SK-N-SH (cell line): ENCODE measurements at regions not wholly inside any gene's neighbourhood (a gene's known extent, or its start where the extent isn't known, plus 50 kb on each side); places are given as distances from the start of the nearest gene placed in this dataset.
A peak's percentile ranks its signal among the peaks of the same experiment; 100 is the strongest.

Experiments
- CTCF ChIA-PET: fragments of 300-600, 350-600 bp; formaldehyde crosslinking; extraction: SDS; loops from one replicate; lab custom pipeline; 2021; lab: Yijun Ruan, JAX
- POLR2A ChIA-PET: fragments of 350-600 bp; sonication (Branson Sonifier 250); formaldehyde crosslinking; extraction: SDS; loops from one replicate; lab custom pipeline; 2020; ENCODE audit warnings: antibody characterized with exemption, inconsistent platforms; lab: Yijun Ruan, JAX
- DNase-seq: peaks from one replicate; pipeline ENCODE4 v3.0.0; 2012
- H2AFZ ChIP-seq: fragments of 200-600 bp; sonication (generic); 2 replicates; pipeline ENCODE4 v1.8.1; 2016; ENCODE audit warnings: antibody characterized with exemption, mild to moderate bottlenecking, low read depth
- H3F3A ChIP-seq: fragments of 200-600 bp; sonication (generic); replicated peaks from 2 replicates; pipeline ENCODE3; 2016; ENCODE audit warnings: antibody characterized with exemption, mild to moderate bottlenecking; ENCODE audit not compliant: insufficient read depth
- H3K27ac ChIP-seq, 2 experiments: fragments of 200-500 bp in 1 of 2; fragments of 200-600 bp in 1 of 2; sonication (Bioruptor generic) in 1 of 2; sonication (generic), shearing (Covaris generic) in 1 of 2; 2 replicates each; pipeline versions ENCODE4 v1.5.1 to v1.6.1; 2014 to 2016; ENCODE audit warnings: low read depth in 2 of 2, inconsistent platforms in 1 of 2, low read length in 1 of 2, mild to moderate bottlenecking in 1 of 2, mixed read lengths in 1 of 2
- H3K27me3 ChIP-seq: fragments of 200-600 bp; sonication (generic), shearing (Covaris generic); 2 replicates; pipeline ENCODE4 v1.6.1; 2016; ENCODE audit warnings: mixed run types; ENCODE audit not compliant: insufficient read depth
- H3K36me3 ChIP-seq, 2 experiments: fragments of 200-500 bp in 1 of 2; fragments of 200-600 bp in 1 of 2; sonication (Bioruptor generic) in 1 of 2; sonication (generic) in 1 of 2; replicated peaks in 1 of 2; 2 replicates each; pipeline versions ENCODE3 to v1.5.1; 2014 to 2016; ENCODE audit warnings: low read length in 1 of 2, mild to moderate bottlenecking in 1 of 2; ENCODE audit not compliant: insufficient read depth in 2 of 2, control insufficient read depth in 1 of 2
- H3K4me1 ChIP-seq, 2 experiments: fragments of 200-500 bp in 1 of 2; fragments of 200-600 bp in 1 of 2; sonication (Bioruptor generic) in 1 of 2; sonication (generic), shearing (Covaris generic) in 1 of 2; 2 replicates each; pipeline versions ENCODE4 v1.5.1 to v1.6.1; 2014 to 2016; ENCODE audit warnings: low read depth in 1 of 2, low read length in 1 of 2, mixed run types in 1 of 2; ENCODE audit not compliant: insufficient read depth in 2 of 2, control insufficient read depth in 1 of 2
- H3K4me2 ChIP-seq: fragments of 200-600 bp; sonication (generic), shearing (Covaris generic); 2 replicates; pipeline ENCODE4 v1.6.1; 2017; ENCODE audit warnings: mixed run types
- H3K4me3 ChIP-seq, 2 experiments: fragments of 200-500 bp in 1 of 2; fragments of 200-600 bp in 1 of 2; sonication (Bioruptor generic) in 1 of 2; sonication (generic), shearing (Covaris generic) in 1 of 2; 2 replicates each; pipeline versions ENCODE4 v1.5.1 to v1.8.1; 2014 to 2016; ENCODE audit warnings: low read depth in 2 of 2, inconsistent platforms in 1 of 2, low read length in 1 of 2, mild to moderate bottlenecking in 1 of 2, mixed read lengths in 1 of 2, moderate library complexity in 1 of 2
- H3K79me2 ChIP-seq: fragments of 200-600 bp; sonication (generic); 2 replicates; pipeline ENCODE4 v1.8.1; 2017; ENCODE audit warnings: mild to moderate bottlenecking; ENCODE audit not compliant: insufficient read depth
- H3K9ac ChIP-seq: fragments of 200-600 bp; sonication (generic); 2 replicates; pipeline ENCODE4 v1.6.1; 2017; ENCODE audit warnings: mixed run types
- H3K9me2 ChIP-seq: fragments of 200-600 bp; sonication (generic); 2 replicates; pipeline ENCODE4 v1.6.1; 2017; ENCODE audit warnings: mixed run types
- H3K9me3 ChIP-seq: fragments of 200-600 bp; sonication (generic); 2 replicates; pipeline ENCODE4 v1.6.1; 2017; ENCODE audit warnings: mixed run types, mild to moderate bottlenecking, moderate library complexity
- H4K20me1 ChIP-seq: fragments of 200-600 bp; sonication (generic); 2 replicates; pipeline ENCODE4 v1.6.1; 2017; ENCODE audit warnings: mild to moderate bottlenecking, mixed run types; ENCODE audit not compliant: insufficient read depth
- CHD2 ChIP-seq: fragments of 150-350 bp; IDR thresholded peaks from 2 replicates; pipeline ENCODE4 v1.6.1; 2018; ENCODE audit warnings: low read length; ENCODE audit not compliant: partially characterized antibody
- EP300 ChIP-seq, 2 experiments: IDR thresholded peaks; 2 replicates each; pipeline versions ENCODE4 v1.4.0 to v1.6.1; 2012; ENCODE audit warnings: borderline replicate concordance in 1 of 2, low read depth in 1 of 2, low read length in 1 of 2
- EZH2phosphoT487 ChIP-seq: fragments of 200-600 bp; sonication (generic); IDR thresholded peaks from 2 replicates; pipeline ENCODE4 v1.6.1; 2017; ENCODE audit warnings: low read depth, mixed run types, mild to moderate bottlenecking, antibody characterized with exemption, moderate library complexity, borderline replicate concordance
- FOXJ3 ChIP-seq: sonication (generic); formaldehyde crosslinking; IDR thresholded peaks from 2 replicates; pipeline ENCODE4 v1.5.1; 2020; ENCODE audit warnings: mild to moderate bottlenecking, missing genetic modification reagents
- GATA2 ChIP-seq: sonication (generic); formaldehyde crosslinking; IDR thresholded peaks from 2 replicates; pipeline ENCODE4 v1.5.0; 2020; ENCODE audit warnings: mild to moderate bottlenecking, missing genetic modification reagents
- MEF2A ChIP-seq: IDR thresholded peaks from 2 replicates; pipeline ENCODE4 v1.4.0; 2012; ENCODE audit warnings: low read depth, borderline replicate concordance
- MXI1 ChIP-seq: IDR thresholded peaks from 2 replicates; pipeline ENCODE4 v1.6.1; 2012; ENCODE audit warnings: mild to moderate bottlenecking, low read depth, low read length, improper control_type of control experiment
- POLR2AphosphoS5 ChIP-seq: IDR thresholded peaks from 2 replicates; pipeline ENCODE4 v1.6.1; 2012; ENCODE audit warnings: low read depth, low read length
- RAD21 ChIP-seq: IDR thresholded peaks from 2 replicates; pipeline ENCODE4 v1.6.1; 2012; ENCODE audit warnings: mild to moderate bottlenecking, low read length
- RCOR1 ChIP-seq: fragments of 150-350 bp; IDR thresholded peaks from 2 replicates; pipeline ENCODE4 v1.6.1; 2017; ENCODE audit warnings: antibody characterized with exemption, low read length
- SMC3 ChIP-seq: IDR thresholded peaks from 2 replicates; pipeline ENCODE4 v1.6.1; 2012; ENCODE audit warnings: low read depth, low read length, improper control_type of control experiment
- TEAD4 ChIP-seq: IDR thresholded peaks from 2 replicates; pipeline ENCODE4 v1.4.0; 2012; ENCODE audit warnings: mild to moderate bottlenecking, borderline replicate concordance; ENCODE audit not compliant: insufficient read depth
- YY1 ChIP-seq: IDR thresholded peaks from 2 replicates; pipeline ENCODE4 v1.4.0; 2012; ENCODE audit warnings: low read depth, mild to moderate bottlenecking
- WGBS: methylation state at CpG from one replicate; pipeline ENCODE4 v1.1.6; 2017; ENCODE audit warnings: low lambda C conversion rate; 5-methylcytosine and 5-hydroxymethylcytosine counted together
- TF ChIP-seq, protein P1 (sequence below): IDR thresholded peaks from 2 replicates; pipeline ENCODE4 v1.4.0; 2012; ENCODE audit warnings: low read depth
- TF ChIP-seq, protein P2 (sequence below): IDR thresholded peaks from 2 replicates; pipeline ENCODE4 v1.4.0; 2012; ENCODE audit warnings: low read depth, borderline replicate concordance
- TF ChIP-seq, protein P3 (sequence below): fragments of 150-350 bp; IDR thresholded peaks from 2 replicates; pipeline ENCODE4 v1.6.1; 2016; ENCODE audit warnings: mild to moderate bottlenecking, low read depth, low read length
- TF ChIP-seq, protein P4 (sequence below): IDR thresholded peaks from 2 replicates; pipeline ENCODE4; 2012
- TF ChIP-seq, protein P5 (sequence below): fragments of 200-600 bp; sonication (generic); IDR thresholded peaks from 2 replicates; pipeline ENCODE4 v1.6.1; 2017; ENCODE audit warnings: antibody characterized with exemption, mild to moderate bottlenecking, moderate library complexity

DNA sequence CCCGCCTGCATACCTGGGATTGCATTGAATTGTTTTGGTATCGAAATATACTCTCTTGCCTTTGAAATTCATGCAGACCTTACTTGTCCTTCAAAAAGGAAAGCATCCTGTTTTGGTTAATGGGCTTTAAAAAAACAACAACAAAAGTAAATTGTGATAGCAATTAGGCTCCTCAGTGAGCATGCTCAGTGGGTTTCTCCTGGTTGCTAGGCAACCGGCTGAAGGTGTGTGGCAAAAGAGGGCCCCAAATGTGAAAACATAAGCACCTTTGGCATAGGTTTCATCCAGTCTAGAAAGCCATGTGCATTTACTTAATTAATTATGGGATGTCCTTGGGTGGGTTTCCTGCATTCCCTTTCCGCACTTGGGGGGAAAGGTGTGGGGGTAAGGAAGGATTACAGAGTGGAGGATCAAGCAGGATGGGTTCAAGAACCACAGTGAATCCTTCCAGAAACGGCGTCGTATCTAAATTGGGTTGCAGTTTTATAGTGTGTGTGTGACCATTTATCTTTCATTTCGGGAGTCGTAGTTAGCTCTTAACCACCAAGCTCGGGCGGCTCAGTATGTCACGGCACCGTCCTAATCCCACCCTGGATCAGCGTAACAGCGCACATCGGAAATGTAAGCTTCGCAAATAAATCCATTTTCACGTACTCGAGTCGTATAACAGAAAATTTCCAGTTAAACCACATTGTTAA lies 274.9 kb upstream of the TCF4 start:
- H3K27me3 ChIP-seq = no peaks in the 10 kb centered on the region
- H3K36me3 ChIP-seq = no peaks in the 10 kb centered on the region
- H3F3A ChIP-seq = no peaks in the 10 kb centered on the region
- no peak overlapping the region for H2AFZ ChIP-seq
- POLR2A ChIA-PET = no interaction called here
- TF ChIP-seq MXI1 (no peak), GATA2 (CRISPR knock-in tag) (no peak), CHD2 (no peak), SMC3 (no peak), EP300 (IDR thresholded peaks at IDR 0.05; ENCODE audit: borderline replicate concordance in 1 of 2, low read depth in 1 of 2, low read length in 1 of 2) (no peak), RAD21 (no peak), MEF2A (no peak), RCOR1 (no peak), YY1 (no peak), FOXJ3 (CRISPR knock-in tag) (no peak), POLR2AphosphoS5 (no peak), TEAD4 (no peak), EZH2phosphoT487 (no peak)
- TF ChIP-seq, protein P1, sequence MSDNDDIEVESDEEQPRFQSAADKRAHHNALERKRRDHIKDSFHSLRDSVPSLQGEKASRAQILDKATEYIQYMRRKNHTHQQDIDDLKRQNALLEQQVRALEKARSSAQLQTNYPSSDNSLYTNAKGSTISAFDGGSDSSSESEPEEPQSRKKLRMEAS = no peak
- TF ChIP-seq, protein P2, sequence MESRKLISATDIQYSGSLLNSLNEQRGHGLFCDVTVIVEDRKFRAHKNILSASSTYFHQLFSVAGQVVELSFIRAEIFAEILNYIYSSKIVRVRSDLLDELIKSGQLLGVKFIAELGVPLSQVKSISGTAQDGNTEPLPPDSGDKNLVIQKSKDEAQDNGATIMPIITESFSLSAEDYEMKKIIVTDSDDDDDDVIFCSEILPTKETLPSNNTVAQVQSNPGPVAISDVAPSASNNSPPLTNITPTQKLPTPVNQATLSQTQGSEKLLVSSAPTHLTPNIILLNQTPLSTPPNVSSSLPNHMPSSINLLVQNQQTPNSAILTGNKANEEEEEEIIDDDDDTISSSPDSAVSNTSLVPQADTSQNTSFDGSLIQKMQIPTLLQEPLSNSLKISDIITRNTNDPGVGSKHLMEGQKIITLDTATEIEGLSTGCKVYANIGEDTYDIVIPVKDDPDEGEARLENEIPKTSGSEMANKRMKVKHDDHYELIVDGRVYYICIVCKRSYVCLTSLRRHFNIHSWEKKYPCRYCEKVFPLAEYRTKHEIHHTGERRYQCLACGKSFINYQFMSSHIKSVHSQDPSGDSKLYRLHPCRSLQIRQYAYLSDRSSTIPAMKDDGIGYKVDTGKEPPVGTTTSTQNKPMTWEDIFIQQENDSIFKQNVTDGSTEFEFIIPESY = no peak
- TF ChIP-seq, protein P3, sequence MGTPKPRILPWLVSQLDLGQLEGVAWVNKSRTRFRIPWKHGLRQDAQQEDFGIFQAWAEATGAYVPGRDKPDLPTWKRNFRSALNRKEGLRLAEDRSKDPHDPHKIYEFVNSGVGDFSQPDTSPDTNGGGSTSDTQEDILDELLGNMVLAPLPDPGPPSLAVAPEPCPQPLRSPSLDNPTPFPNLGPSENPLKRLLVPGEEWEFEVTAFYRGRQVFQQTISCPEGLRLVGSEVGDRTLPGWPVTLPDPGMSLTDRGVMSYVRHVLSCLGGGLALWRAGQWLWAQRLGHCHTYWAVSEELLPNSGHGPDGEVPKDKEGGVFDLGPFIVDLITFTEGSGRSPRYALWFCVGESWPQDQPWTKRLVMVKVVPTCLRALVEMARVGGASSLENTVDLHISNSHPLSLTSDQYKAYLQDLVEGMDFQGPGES = no peak
- TF ChIP-seq, protein P4, sequence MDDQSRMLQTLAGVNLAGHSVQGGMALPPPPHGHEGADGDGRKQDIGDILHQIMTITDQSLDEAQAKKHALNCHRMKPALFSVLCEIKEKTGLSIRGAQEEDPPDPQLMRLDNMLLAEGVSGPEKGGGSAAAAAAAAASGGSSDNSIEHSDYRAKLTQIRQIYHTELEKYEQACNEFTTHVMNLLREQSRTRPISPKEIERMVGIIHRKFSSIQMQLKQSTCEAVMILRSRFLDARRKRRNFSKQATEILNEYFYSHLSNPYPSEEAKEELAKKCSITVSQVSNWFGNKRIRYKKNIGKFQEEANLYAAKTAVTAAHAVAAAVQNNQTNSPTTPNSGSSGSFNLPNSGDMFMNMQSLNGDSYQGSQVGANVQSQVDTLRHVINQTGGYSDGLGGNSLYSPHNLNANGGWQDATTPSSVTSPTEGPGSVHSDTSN = no peak
- TF ChIP-seq, protein P5, sequence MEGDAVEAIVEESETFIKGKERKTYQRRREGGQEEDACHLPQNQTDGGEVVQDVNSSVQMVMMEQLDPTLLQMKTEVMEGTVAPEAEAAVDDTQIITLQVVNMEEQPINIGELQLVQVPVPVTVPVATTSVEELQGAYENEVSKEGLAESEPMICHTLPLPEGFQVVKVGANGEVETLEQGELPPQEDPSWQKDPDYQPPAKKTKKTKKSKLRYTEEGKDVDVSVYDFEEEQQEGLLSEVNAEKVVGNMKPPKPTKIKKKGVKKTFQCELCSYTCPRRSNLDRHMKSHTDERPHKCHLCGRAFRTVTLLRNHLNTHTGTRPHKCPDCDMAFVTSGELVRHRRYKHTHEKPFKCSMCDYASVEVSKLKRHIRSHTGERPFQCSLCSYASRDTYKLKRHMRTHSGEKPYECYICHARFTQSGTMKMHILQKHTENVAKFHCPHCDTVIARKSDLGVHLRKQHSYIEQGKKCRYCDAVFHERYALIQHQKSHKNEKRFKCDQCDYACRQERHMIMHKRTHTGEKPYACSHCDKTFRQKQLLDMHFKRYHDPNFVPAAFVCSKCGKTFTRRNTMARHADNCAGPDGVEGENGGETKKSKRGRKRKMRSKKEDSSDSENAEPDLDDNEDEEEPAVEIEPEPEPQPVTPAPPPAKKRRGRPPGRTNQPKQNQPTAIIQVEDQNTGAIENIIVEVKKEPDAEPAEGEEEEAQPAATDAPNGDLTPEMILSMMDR = no peak
- H3K9ac ChIP-seq = no peak overlapping the region
- CTCF ChIA-PET = interaction anchor here (0.8 to 1.4 kb wide), 7 partner anchors 11 to 628 kb away, joined by 3 read pairs; no protein-coding TSS in a partner anchor
- no peaks in the 10 kb centered on the region for H3K9me2 ChIP-seq
- H4K20me1 ChIP-seq = no peaks in the 10 kb centered on the region
- H3K27ac ChIP-seq = peak overlapping the region in 1 of 2 experiments; percentile 95; a peak in 2 of 4 replicates
- 96% methylated on average over 20 of the region's 20 CpGs for WGBS
- DNase-seq = no peak
- H3K4me2 ChIP-seq = no peak overlapping the region
- H3K79me2 ChIP-seq = no peaks in the 10 kb centered on the region
- H3K9me3 ChIP-seq = no peaks in the 10 kb centered on the region
- no peak overlapping the region for H3K4me3 ChIP-seq
- peaks cover 6 to 26% of the 10 kb centered on the region in 2 experiments; a peak in 3 of 4 replicates for H3K4me1 ChIP-seq
